CD14-positive monocyte (primary cell): ENCODE measurements at regions not wholly inside any gene's neighbourhood (a gene's known extent, or its start where the extent isn't known, plus 50 kb on each side); places are given as distances from the start of the nearest gene placed in this dataset.

Experiments used
- DNase-seq, 3 donors: peaks; one replicate each; pipeline ENCODE4 v3.0.0-alpha.2; 2011 to 2022
- H2AFZ ChIP-seq: 2 replicates; pipeline ENCODE4 v1.6.0; 2012; ENCODE audit warnings: mild to moderate bottlenecking, low read depth, low read length, inconsistent platforms; ENCODE audit not compliant: insufficient read depth, poor library complexity, severe bottlenecking
- H3K27ac ChIP-seq, 2 donors: 1 replicate in 1 of 2; 2 replicates in 1 of 2; pipeline ENCODE4 v1.5.1; 2012 to 2013; ENCODE audit warnings: low read length in 2 of 2, control low read depth in 1 of 2, inconsistent platforms in 1 of 2, low read depth in 1 of 2, mild to moderate bottlenecking in 1 of 2
- H3K27me3 ChIP-seq, 2 donors: one replicate each; pipeline versions ENCODE4 v1.6.0 to v1.6.1; 2011 to 2013; ENCODE audit warnings: low read length in 2 of 2; ENCODE audit not compliant: control insufficient read depth in 2 of 2, insufficient read depth in 2 of 2
- H3K36me3 ChIP-seq, 2 donors: replicated peaks in 1 of 2; 1 replicate in 1 of 2; 2 replicates in 1 of 2; pipeline versions ENCODE4 v1.5.1 to v1.6.1; 2012 to 2013; ENCODE audit warnings: low read length in 2 of 2, control low read depth in 1 of 2, inconsistent platforms in 1 of 2, mild to moderate bottlenecking in 1 of 2; ENCODE audit not compliant: insufficient read depth in 2 of 2, control insufficient read depth in 1 of 2
- H3K4me1 ChIP-seq, 2 donors: 1 replicate in 1 of 2; 2 replicates in 1 of 2; pipeline versions ENCODE4 v1.5.1 to v1.6.1; 2012 to 2013; ENCODE audit warnings: low read length in 2 of 2, control low read depth in 1 of 2, inconsistent platforms in 1 of 2, mild to moderate bottlenecking in 1 of 2, moderate library complexity in 1 of 2; ENCODE audit not compliant: insufficient read depth in 2 of 2, control insufficient read depth in 1 of 2
- H3K4me2 ChIP-seq: replicated peaks from 2 replicates; pipeline ENCODE3; 2012; ENCODE audit warnings: low read length, moderate library complexity, mild to moderate bottlenecking; ENCODE audit not compliant: poor library complexity, severe bottlenecking; ENCODE audit errors: extremely low read depth
- H3K4me3 ChIP-seq, 3 experiments: fragments of 200-600 bp in 1 of 3; sonication (generic) in 1 of 3; replicated peaks in 1 of 3; 1 replicate in 2 of 3; 2 replicates in 1 of 3; pipeline ENCODE4 v1.5.1; 2011 to 2013; ENCODE audit warnings: low read length in 3 of 3, mild to moderate bottlenecking in 3 of 3, control low read depth in 2 of 3, low read depth in 2 of 3, inconsistent platforms in 1 of 3, moderate library complexity in 1 of 3
- H3K79me2 ChIP-seq: 2 replicates; pipeline ENCODE4 v1.6.0; 2012; ENCODE audit warnings: mild to moderate bottlenecking, control low read depth, inconsistent platforms, low read length, moderate library complexity; ENCODE audit not compliant: insufficient read depth
- H3K9ac ChIP-seq: 2 replicates; pipeline ENCODE4 v1.6.0; 2017; ENCODE audit warnings: low read length, mild to moderate bottlenecking; ENCODE audit not compliant: insufficient read depth, poor library complexity, severe bottlenecking
- H3K9me3 ChIP-seq, 2 donors: replicated peaks in 1 of 2; 1 replicate in 1 of 2; 2 replicates in 1 of 2; pipeline versions ENCODE4 v1.5.1 to v1.6.1; 2012 to 2013; ENCODE audit warnings: low read length in 2 of 2, control low read depth in 1 of 2; ENCODE audit not compliant: control insufficient read depth in 1 of 2, insufficient read depth in 1 of 2
- H4K20me1 ChIP-seq: 2 replicates; pipeline ENCODE4 v1.6.0; 2012; ENCODE audit warnings: mild to moderate bottlenecking, low read length, control low read depth, moderate library complexity; ENCODE audit not compliant: insufficient read depth
- H3K27ac Mint-ChIP-seq, 7 donors: one replicate each; pipeline ENCODE4 v1.8.0; 2020; ENCODE audit warnings: mild to moderate bottlenecking in 7 of 7, mixed read lengths in 7 of 7, moderate library complexity in 6 of 7, inconsistent platforms in 2 of 7
- H3K27me3 Mint-ChIP-seq, 3 donors: one replicate each; pipeline ENCODE4 v1.8.0; 2021 to 2022; ENCODE audit warnings: low read depth in 3 of 3, mild to moderate bottlenecking in 3 of 3, mixed read lengths in 3 of 3, moderate library complexity in 3 of 3, inconsistent platforms in 1 of 3
- H3K36me3 Mint-ChIP-seq, 2 donors: one replicate each; pipeline ENCODE4 v1.8.0; 2020; ENCODE audit warnings: mixed read lengths in 2 of 2, inconsistent platforms in 1 of 2, mild to moderate bottlenecking in 1 of 2
- H3K4me1 Mint-ChIP-seq: one replicate; pipeline ENCODE4 v1.8.0; 2020; ENCODE audit warnings: mild to moderate bottlenecking, mixed read lengths
- H3K4me3 Mint-ChIP-seq, 2 donors: one replicate each; pipeline ENCODE4 v1.8.0; 2020; ENCODE audit warnings: mild to moderate bottlenecking in 2 of 2, mixed read lengths in 2 of 2, moderate library complexity in 1 of 2
- H3K9me3 Mint-ChIP-seq, 7 donors: one replicate each; pipeline ENCODE4 v1.8.0; 2020 to 2022; ENCODE audit warnings: mixed read lengths in 7 of 7, mild to moderate bottlenecking in 6 of 7, moderate library complexity in 6 of 7, inconsistent platforms in 2 of 7
- WGBS: methylation state at CpG from one replicate; pipeline ENCODE4 v1.1.5; 2013; ENCODE audit warnings: missing lambda C conversion rate; ENCODE audit not compliant: insufficient coverage; 5-methylcytosine and 5-hydroxymethylcytosine counted together
- intact Hi-C, 2 donors: fragments of 100-400 bp; cut with micrococcal nuclease; formaldehyde crosslinking; loops; one replicate each; pipeline versions ENCODE4 v1.15.0 to v1.15.1; 2023
- TF ChIP-seq, protein P1 (sequence below): fragments of 200-600 bp; IDR thresholded peaks from one replicate; pipeline ENCODE4 v1.8.0; 2022; ENCODE audit warnings: antibody characterized with exemption, mild to moderate bottlenecking

GRCh38 chr4:123575291-123575690 is 178.7 kb downstream of the SPRY1 start:
- Histone ChIP-seq H3K79me2 (no peaks in the 10 kb centered on the region), H3K9me3 (no peaks in the 10 kb centered on the region), H4K20me1 (no peaks in the 10 kb centered on the region), H3K4me3 (no peak overlapping the region), H3K9ac (no peak overlapping the region), H2AFZ (no peak overlapping the region), H3K36me3 (no peaks in the 10 kb centered on the region), H3K4me2 (no peak overlapping the region), H3K27ac (no peak overlapping the region), H3K4me1 (no peaks in the 10 kb centered on the region), H3K27me3 (no peaks in the 10 kb centered on the region)
- peaks cover 0 to 7% (median under 1%) of the 10 kb centered on the region in 7 donors for H3K9me3 Mint-ChIP-seq
- intact Hi-C loops, result no loop called here
- no peaks in the 10 kb centered on the region for H3K36me3 Mint-ChIP-seq
- TF ChIP-seq, protein P1, sequence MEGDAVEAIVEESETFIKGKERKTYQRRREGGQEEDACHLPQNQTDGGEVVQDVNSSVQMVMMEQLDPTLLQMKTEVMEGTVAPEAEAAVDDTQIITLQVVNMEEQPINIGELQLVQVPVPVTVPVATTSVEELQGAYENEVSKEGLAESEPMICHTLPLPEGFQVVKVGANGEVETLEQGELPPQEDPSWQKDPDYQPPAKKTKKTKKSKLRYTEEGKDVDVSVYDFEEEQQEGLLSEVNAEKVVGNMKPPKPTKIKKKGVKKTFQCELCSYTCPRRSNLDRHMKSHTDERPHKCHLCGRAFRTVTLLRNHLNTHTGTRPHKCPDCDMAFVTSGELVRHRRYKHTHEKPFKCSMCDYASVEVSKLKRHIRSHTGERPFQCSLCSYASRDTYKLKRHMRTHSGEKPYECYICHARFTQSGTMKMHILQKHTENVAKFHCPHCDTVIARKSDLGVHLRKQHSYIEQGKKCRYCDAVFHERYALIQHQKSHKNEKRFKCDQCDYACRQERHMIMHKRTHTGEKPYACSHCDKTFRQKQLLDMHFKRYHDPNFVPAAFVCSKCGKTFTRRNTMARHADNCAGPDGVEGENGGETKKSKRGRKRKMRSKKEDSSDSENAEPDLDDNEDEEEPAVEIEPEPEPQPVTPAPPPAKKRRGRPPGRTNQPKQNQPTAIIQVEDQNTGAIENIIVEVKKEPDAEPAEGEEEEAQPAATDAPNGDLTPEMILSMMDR, result no peak
- WGBS, result 90% methylated on average over 2 of the region's 4 CpGs
- H3K27ac Mint-ChIP-seq, result no peak overlapping the region
- DNase-seq, result no peak
- H3K4me1 Mint-ChIP-seq, result no peaks in the 10 kb centered on the region
- no peak overlapping the region for H3K4me3 Mint-ChIP-seq
- peaks cover 0 to 5% (median 2%) of the 10 kb centered on the region in 3 donors for H3K27me3 Mint-ChIP-seq

GRCh38 chr4:123577225-123577906 is 180.8 kb downstream of the SPRY1 start:
- Mint-ChIP-seq H3K4me1 (no peaks in the 10 kb centered on the region), H3K27ac (no peak overlapping the region), H3K27me3 (peaks cover 0 to 3% (median 2%) of the 10 kb centered on the region in 3 donors), H3K9me3 (peaks cover 8 to 24% (median 14%) of the 10 kb centered on the region in 7 donors), H3K4me3 (no peak overlapping the region), H3K36me3 (peaks cover 0 to 2% of the 10 kb centered on the region in 2 donors)
- Histone ChIP-seq H3K27ac (no peak overlapping the region), H3K4me2 (no peak overlapping the region), H2AFZ (no peak overlapping the region), H3K9me3 (peaks cover 8 to 9% of the 10 kb centered on the region in 2 donors), H3K27me3 (no peaks in the 10 kb centered on the region), H3K4me1 (no peaks in the 10 kb centered on the region), H3K79me2 (no peaks in the 10 kb centered on the region), H3K9ac (no peak overlapping the region), H4K20me1 (no peaks in the 10 kb centered on the region), H3K4me3 (no peak overlapping the region), H3K36me3 (no peaks in the 10 kb centered on the region)
- TF ChIP-seq, protein P1, result no peak
- WGBS, result 100% methylated on average over 1 of the region's 5 CpGs
- intact Hi-C loops, result no loop called here
- DNase-seq, result no peak
